ENCODE measurements at regions not wholly inside any gene's neighbourhood (a gene's known extent, or its start where the extent isn't known, plus 50 kb on each side); places are given as distances from the start of the nearest gene placed in this dataset.

DNA sequence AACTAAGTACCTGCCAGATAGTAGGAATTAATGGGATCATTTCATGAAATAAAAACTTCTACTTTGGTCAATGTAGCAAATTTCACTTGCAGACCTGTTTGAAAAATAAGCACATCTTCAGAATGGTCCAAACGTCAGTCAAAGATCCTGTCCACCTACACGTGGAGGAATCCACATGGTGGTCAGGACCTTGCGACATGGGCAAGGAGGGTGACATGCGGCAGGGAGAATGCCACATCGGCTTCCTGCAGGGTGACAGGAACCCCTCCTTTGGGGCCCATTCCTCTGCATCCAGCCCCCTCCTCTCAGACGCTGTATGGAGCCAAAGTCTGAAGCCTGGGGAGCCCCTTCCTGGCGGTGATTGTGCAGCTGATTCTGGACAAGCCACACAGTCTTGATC lies 95.5 kb upstream of the MGMT start:
- no peaks in the 10 kb centered on the region for H3K79me2 ChIP-seq (ENCODE audit: insufficient read depth, low read length)
- ChIA-PET POLR2A (no interaction called here), CTCF (ENCODE audit: low intra/inter-chr PET ratio, low total read pairs) (no interaction called here)
- BruUV-seq (replicated peaks) = no TSS peak
- no peak overlapping the region for H2AFZ ChIP-seq (ENCODE audit: low read length)
- no peaks in the 10 kb centered on the region for H3K9me3 ChIP-seq (ENCODE audit: low read length)
- intact Hi-C loops (cut with micrococcal nuclease; ENCODE audit: unreplicated experiment) (no loop called here), in situ Hi-C loops (cut with HindIII; ENCODE audit: extremely low pct_ligation_motif_present, low pct_unique_long_range_greater_than_20kb) (no loop called here)
- TF ChIP-seq MEF2D (CRISPR knock-in tag; IDR thresholded peaks at IDR 0.05) (no peak), REL (CRISPR knock-in tag; conservative IDR thresholded peaks at IDR 0.05) (no peak)
- TF ChIP-seq, protein P1, sequence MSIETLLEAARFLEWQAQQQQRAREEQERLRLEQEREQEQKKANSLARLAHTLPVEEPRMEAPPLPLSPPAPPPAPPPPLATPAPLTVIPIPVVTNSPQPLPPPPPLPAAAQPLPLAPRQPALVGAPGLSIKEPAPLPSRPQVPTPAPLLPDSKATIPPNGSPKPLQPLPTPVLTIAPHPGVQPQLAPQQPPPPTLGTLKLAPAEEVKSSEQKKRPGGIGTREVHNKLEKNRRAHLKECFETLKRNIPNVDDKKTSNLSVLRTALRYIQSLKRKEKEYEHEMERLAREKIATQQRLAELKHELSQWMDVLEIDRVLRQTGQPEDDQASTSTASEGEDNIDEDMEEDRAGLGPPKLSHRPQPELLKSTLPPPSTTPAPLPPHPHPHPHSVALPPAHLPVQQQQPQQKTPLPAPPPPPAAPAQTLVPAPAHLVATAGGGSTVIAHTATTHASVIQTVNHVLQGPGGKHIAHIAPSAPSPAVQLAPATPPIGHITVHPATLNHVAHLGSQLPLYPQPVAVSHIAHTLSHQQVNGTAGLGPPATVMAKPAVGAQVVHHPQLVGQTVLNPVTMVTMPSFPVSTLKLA (IDR thresholded peaks at IDR 0.05) = peak; percentile 66
- H3K4me2 ChIP-seq (ENCODE audit: low read depth, low read length) = no peak overlapping the region
- H3K4me1 ChIP-seq (ENCODE audit: insufficient read depth, low read length) = no peaks in the 10 kb centered on the region
- no peaks in the 10 kb centered on the region for H4K20me1 ChIP-seq (ENCODE audit: insufficient read depth, low read length)
- FAIRE-seq (no peak), DNase-seq (ENCODE audit: low spot score) (no peak), ATAC-seq (no peak)
- H3K27me3 ChIP-seq (ENCODE audit: control insufficient read depth in 1 of 2, insufficient read depth in 2 of 2, low read length in 2 of 2) = peaks cover 2 to 37% of the 10 kb centered on the region in 2 experiments; a peak in 4 of 5 replicates
- WGBS (ENCODE audit: low lambda C conversion rate) = 22% methylated on average over 7 of the region's 7 CpGs
- H3K4me3 ChIP-seq (replicated peaks in 1 of 3; ENCODE audit: insufficient read depth in 1 of 3, low read depth in 2 of 3, low read length in 3 of 3) = no peak overlapping the region
- H3K36me3 ChIP-seq (replicated peaks in 1 of 2; ENCODE audit: control insufficient read depth in 1 of 2, insufficient read depth in 2 of 2, low read length in 2 of 2) = no peaks in the 10 kb centered on the region
- no peak overlapping the region for H3K27ac ChIP-seq (ENCODE audit: extremely low read length, insufficient read depth, low read length)
- no peak overlapping the region for H3K9ac ChIP-seq (ENCODE audit: insufficient read depth, low read depth, low read length)

DNA sequence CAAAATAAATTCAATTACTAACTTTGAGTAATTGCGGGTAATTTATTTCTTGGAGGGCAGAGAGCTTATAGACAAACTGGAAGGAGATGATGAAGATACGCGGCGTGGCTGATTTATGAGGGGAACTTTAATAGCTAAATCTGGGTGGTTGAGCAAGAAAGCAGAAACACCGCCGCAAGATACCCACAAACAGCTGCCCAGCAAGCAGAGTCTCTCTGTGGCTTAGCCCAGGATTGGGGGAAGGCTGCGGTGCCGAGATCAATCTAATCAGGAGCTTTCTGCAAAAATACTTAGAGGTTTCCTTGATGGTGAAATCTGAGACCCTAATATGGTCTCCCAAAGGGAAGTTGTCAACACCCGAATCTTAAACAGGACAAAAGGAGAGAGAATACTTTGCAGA lies 94.9 kb upstream of the MGMT start:
- H3K9me3 ChIP-seq (ENCODE audit: low read length) = no peaks in the 10 kb centered on the region
- FAIRE-seq (no peak), ATAC-seq (no peak), DNase-seq (ENCODE audit: low spot score) (no peak)
- in situ Hi-C loops (cut with HindIII; ENCODE audit: extremely low pct_ligation_motif_present, low pct_unique_long_range_greater_than_20kb) = no loop called here
- H3K36me3 ChIP-seq (replicated peaks in 1 of 2; ENCODE audit: control insufficient read depth in 1 of 2, insufficient read depth in 2 of 2, low read length in 2 of 2) = no peaks in the 10 kb centered on the region
- no peaks in the 10 kb centered on the region for H3K4me1 ChIP-seq (ENCODE audit: insufficient read depth, low read length)
- H4K20me1 ChIP-seq (ENCODE audit: insufficient read depth, low read length) = no peaks in the 10 kb centered on the region
- TF ChIP-seq NR1H2 (CRISPR knock-in tag; IDR thresholded peaks at IDR 0.05; ENCODE audit: borderline replicate concordance, low read depth) (no peak), TEAD2 (CRISPR knock-in tag; IDR thresholded peaks at IDR 0.05) (no peak), ATAD3A (CRISPR knock-in tag; IDR thresholded peaks at IDR 0.05) (no peak), CC2D1A (CRISPR knock-in tag; IDR thresholded peaks at IDR 0.05) (no peak), SOX6 (IDR thresholded peaks at IDR 0.05) (no peak), SOX6 (CRISPR knock-in tag; IDR thresholded peaks at IDR 0.05) (no peak), FLYWCH1 (CRISPR knock-in tag; IDR thresholded peaks at IDR 0.05) (no peak)
- TF ChIP-seq, protein P2, sequence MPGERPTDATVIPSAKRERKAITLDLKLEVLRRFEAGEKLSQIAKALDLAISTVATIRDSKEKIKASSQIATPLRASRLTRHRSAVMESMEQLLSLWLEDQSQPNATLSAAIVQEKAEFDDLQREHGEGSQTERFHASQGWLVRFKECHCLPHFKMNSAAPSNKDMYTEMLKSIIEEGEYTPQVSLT (CRISPR knock-in tag; IDR thresholded peaks at IDR 0.05; ENCODE audit: borderline replicate concordance, low read depth) = no peak
- TF ChIP-seq, protein P3, sequence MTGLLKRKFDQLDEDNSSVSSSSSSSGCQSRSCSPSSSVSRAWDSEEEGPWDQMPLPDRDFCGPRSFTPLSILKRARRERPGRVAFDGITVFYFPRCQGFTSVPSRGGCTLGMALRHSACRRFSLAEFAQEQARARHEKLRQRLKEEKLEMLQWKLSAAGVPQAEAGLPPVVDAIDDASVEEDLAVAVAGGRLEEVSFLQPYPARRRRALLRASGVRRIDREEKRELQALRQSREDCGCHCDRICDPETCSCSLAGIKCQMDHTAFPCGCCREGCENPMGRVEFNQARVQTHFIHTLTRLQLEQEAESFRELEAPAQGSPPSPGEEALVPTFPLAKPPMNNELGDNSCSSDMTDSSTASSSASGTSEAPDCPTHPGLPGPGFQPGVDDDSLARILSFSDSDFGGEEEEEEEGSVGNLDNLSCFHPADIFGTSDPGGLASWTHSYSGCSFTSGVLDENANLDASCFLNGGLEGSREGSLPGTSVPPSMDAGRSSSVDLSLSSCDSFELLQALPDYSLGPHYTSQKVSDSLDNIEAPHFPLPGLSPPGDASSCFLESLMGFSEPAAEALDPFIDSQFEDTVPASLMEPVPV (CRISPR knock-in tag; IDR thresholded peaks at IDR 0.05) = no peak
- TF ChIP-seq, protein P4, sequence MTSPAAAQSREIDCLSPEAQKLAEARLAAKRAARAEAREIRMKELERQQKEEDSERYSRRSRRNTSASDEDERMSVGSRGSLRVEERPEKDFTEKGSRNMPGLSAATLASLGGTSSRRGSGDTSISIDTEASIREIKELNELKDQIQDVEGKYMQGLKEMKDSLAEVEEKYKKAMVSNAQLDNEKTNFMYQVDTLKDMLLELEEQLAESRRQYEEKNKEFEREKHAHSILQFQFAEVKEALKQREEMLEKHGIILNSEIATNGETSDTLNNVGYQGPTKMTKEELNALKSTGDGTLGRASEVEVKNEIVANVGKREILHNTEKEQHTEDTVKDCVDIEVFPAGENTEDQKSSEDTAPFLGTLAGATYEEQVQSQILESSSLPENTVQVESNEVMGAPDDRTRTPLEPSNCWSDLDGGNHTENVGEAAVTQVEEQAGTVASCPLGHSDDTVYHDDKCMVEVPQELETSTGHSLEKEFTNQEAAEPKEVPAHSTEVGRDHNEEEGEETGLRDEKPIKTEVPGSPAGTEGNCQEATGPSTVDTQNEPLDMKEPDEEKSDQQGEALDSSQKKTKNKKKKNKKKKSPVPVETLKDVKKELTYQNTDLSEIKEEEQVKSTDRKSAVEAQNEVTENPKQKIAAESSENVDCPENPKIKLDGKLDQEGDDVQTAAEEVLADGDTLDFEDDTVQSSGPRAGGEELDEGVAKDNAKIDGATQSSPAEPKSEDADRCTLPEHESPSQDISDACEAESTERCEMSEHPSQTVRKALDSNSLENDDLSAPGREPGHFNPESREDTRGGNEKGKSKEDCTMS (CRISPR knock-in tag; conservative IDR thresholded peaks at IDR 0.05) = no peak
- intact Hi-C loops (cut with micrococcal nuclease; ENCODE audit: unreplicated experiment) = no loop called here
- no peak overlapping the region for H3K4me2 ChIP-seq (ENCODE audit: low read depth, low read length)
- no peaks in the 10 kb centered on the region for H3K79me2 ChIP-seq (ENCODE audit: insufficient read depth, low read length)
- no TSS peak for BruUV-seq (replicated peaks)
- H3K9ac ChIP-seq (ENCODE audit: insufficient read depth, low read depth, low read length) = no peak overlapping the region
- CTCF ChIA-PET (ENCODE audit: low intra/inter-chr PET ratio, low total read pairs) = no interaction called here
- peaks cover 1 to 37% of the 10 kb centered on the region in 2 experiments; a peak in 4 of 5 replicates for H3K27me3 ChIP-seq (ENCODE audit: control insufficient read depth in 1 of 2, insufficient read depth in 2 of 2, low read length in 2 of 2)
- POLR2A ChIA-PET = no interaction called here
- no peak overlapping the region for H2AFZ ChIP-seq (ENCODE audit: low read length)
- no peak overlapping the region for H3K4me3 ChIP-seq (replicated peaks in 1 of 3; ENCODE audit: insufficient read depth in 1 of 3, low read depth in 2 of 3, low read length in 3 of 3)
- H3K27ac ChIP-seq (ENCODE audit: extremely low read length, insufficient read depth, low read length) = no peak overlapping the region
- WGBS (ENCODE audit: low lambda C conversion rate) = 45% methylated on average over 9 of the region's 9 CpGs

Data from HepG2 (cell line).